Endothelial cell of umbilical vein (primary cell): ENCODE measurements at regions not wholly inside any gene's neighbourhood (a gene's known extent, or its start where the extent isn't known, plus 50 kb on each side); places are given as distances from the start of the nearest gene placed in this dataset.

Source experiments
- BruUV-seq: library from RNA; stranded (reverse); fragments of 400-500 nt; replicated peaks from 2 replicates; lab custom pipeline; 2021; lab: Mats Ljungman, UMichigan
- CTCF ChIA-PET: fragments of 300-600, 350-600 bp; sonication (Branson Sonifier 250); formaldehyde crosslinking; loops from one replicate; lab custom pipeline; 2021; ENCODE audit warnings: antibody characterized with exemption, inconsistent platforms; lab: Charles Lee
- POLR2A ChIA-PET: fragments of 300-600, 350-600 bp; sonication (Branson Sonifier 250); formaldehyde crosslinking; loops from one replicate; lab custom pipeline; 2021; ENCODE audit warnings: antibody characterized with exemption, inconsistent platforms; lab: Charles Lee
- DNase-seq: peaks from one replicate; pipeline ENCODE4 v3.0.0-alpha.2; 2011; ENCODE audit warnings: low read depth, low spot score
- FAIRE-seq: peaks from 2 replicates; lab custom pipeline; 2011; peaks lifted over from hg19 to GRCh38; lab: Jason Lieb, UNC
- H2AFZ ChIP-seq: 2 replicates; pipeline ENCODE4 v1.6.0; 2012; ENCODE audit warnings: low read depth, low read length, control low read depth, inconsistent platforms
- H3K27ac ChIP-seq: 2 replicates; pipeline ENCODE4 v1.5.1; 2011; ENCODE audit warnings: low read depth, mild to moderate bottlenecking, control low read depth, low read length, moderate library complexity; ENCODE audit not compliant: insufficient read depth
- H3K27me3 ChIP-seq, 2 experiments: 2 replicates each; pipeline versions ENCODE4 v1.6.0 to v1.6.1; 2011; ENCODE audit warnings: low read length in 2 of 2, mixed read lengths in 1 of 2; ENCODE audit not compliant: control insufficient read depth in 2 of 2, insufficient read depth in 2 of 2
- H3K36me3 ChIP-seq, 2 experiments: 2 replicates in 1 of 2; 3 replicates in 1 of 2; pipeline ENCODE4 v1.5.1; 2011; ENCODE audit warnings: low read length in 2 of 2, mild to moderate bottlenecking in 1 of 2, moderate library complexity in 1 of 2; ENCODE audit not compliant: control insufficient read depth in 2 of 2, insufficient read depth in 2 of 2; ENCODE audit errors: extremely low read depth in 1 of 2
- H3K4me1 ChIP-seq: 3 replicates; pipeline ENCODE4 v1.5.1; 2011; ENCODE audit warnings: mild to moderate bottlenecking, low read length; ENCODE audit not compliant: control insufficient read depth, insufficient read depth; ENCODE audit errors: extremely low read depth
- H3K4me2 ChIP-seq: 2 replicates; pipeline ENCODE4 v1.6.1; 2011; ENCODE audit warnings: low read length, control low read depth, mixed read lengths; ENCODE audit not compliant: insufficient read depth
- H3K4me3 ChIP-seq, 3 experiments: fragments of 200-600 bp in 1 of 3; sonication (generic), shearing (Covaris generic) in 1 of 3; replicated peaks in 1 of 3; 2 replicates each; pipeline ENCODE4 v1.5.1; 2011 to 2016; ENCODE audit warnings: control low read depth in 3 of 3, low read length in 3 of 3, mild to moderate bottlenecking in 2 of 3, inconsistent platforms in 1 of 3, low read depth in 1 of 3, moderate library complexity in 1 of 3; ENCODE audit not compliant: insufficient read depth in 1 of 3
- H3K79me2 ChIP-seq: 2 replicates; pipeline ENCODE4 v1.6.0; 2012; ENCODE audit warnings: low read length, inconsistent platforms; ENCODE audit not compliant: control insufficient read depth, insufficient read depth
- H3K9ac ChIP-seq: replicated peaks from 2 replicates; pipeline ENCODE3; 2011; ENCODE audit warnings: low read length, control low read depth; ENCODE audit not compliant: insufficient read depth; ENCODE audit errors: extremely low read depth
- H3K9me1 ChIP-seq: replicated peaks from 3 replicates; pipeline ENCODE4 v1.6.0; 2011; ENCODE audit warnings: mild to moderate bottlenecking, low read length; ENCODE audit not compliant: control insufficient read depth, insufficient read depth; ENCODE audit errors: extremely low read depth
- H3K9me3 ChIP-seq: replicated peaks from 2 replicates; pipeline ENCODE4 v1.5.1; 2012; ENCODE audit warnings: low read length, inconsistent platforms; ENCODE audit not compliant: control insufficient read depth, insufficient read depth
- H4K20me1 ChIP-seq: replicated peaks from 2 replicates; pipeline ENCODE3; 2011; ENCODE audit warnings: mild to moderate bottlenecking, low read length; ENCODE audit not compliant: control insufficient read depth, insufficient read depth; ENCODE audit errors: extremely low read depth
- EZH2 ChIP-seq: IDR thresholded peaks from 2 replicates; pipeline ENCODE4 v1.6.1; 2012; ENCODE audit warnings: borderline replicate concordance, low read depth, mild to moderate bottlenecking, moderate library complexity, low read length, inconsistent platforms; ENCODE audit not compliant: severe bottlenecking
- FOS ChIP-seq: IDR thresholded peaks from 2 replicates; pipeline ENCODE4 v1.6.1; 2011; ENCODE audit warnings: mild to moderate bottlenecking, low read length, moderate library complexity, borderline replicate concordance; ENCODE audit not compliant: insufficient read depth
- GATA2 ChIP-seq: IDR thresholded peaks from 2 replicates; pipeline ENCODE4 v1.7.0; 2011; ENCODE audit warnings: low read depth, mild to moderate bottlenecking, moderate library complexity, mixed read lengths, low read length; ENCODE audit not compliant: insufficient read length, insufficient read depth
- JUN ChIP-seq: IDR thresholded peaks from 2 replicates; pipeline ENCODE4 v1.6.1; 2011; ENCODE audit warnings: borderline replicate concordance, low read depth; ENCODE audit not compliant: insufficient read length, insufficient read depth
- MYC ChIP-seq: IDR thresholded peaks from one replicate; pipeline ENCODE4 v1.6.1; 2011; ENCODE audit warnings: mild to moderate bottlenecking, low read depth, low read length
- POLR2A ChIP-seq: IDR thresholded peaks from 2 replicates; pipeline ENCODE4 v1.6.1; 2012; ENCODE audit warnings: low read depth, mild to moderate bottlenecking, control low read depth, low read length
- POLR2AphosphoS5 ChIP-seq: IDR thresholded peaks from 2 replicates; pipeline ENCODE4 v1.6.1; 2012; ENCODE audit warnings: low read depth, mild to moderate bottlenecking, control low read depth, low read length, moderate library complexity; ENCODE audit not compliant: insufficient read depth
- dilution Hi-C: fragments of 300-500 bp; cut with MboI; formaldehyde crosslinking; loops from one replicate; pipeline ENCODE4 v1.15.0; 2019; ENCODE audit warnings: low sequenced_read_pairs; ENCODE audit not compliant: extremely low pct_ligation_motif_present
- intact Hi-C: fragments of 100-400 bp; cut with micrococcal nuclease; formaldehyde crosslinking; loops from one replicate; pipeline ENCODE4 v1.10.0; 2022
- TF ChIP-seq, protein P1 (sequence below): IDR thresholded peaks from 2 replicates; pipeline ENCODE4 v1.6.1; 2011; ENCODE audit not compliant: insufficient read depth, insufficient read length
- TF ChIP-seq, protein P2 (sequence below), 2 donors: IDR thresholded peaks; 1 replicate in 1 of 2; 2 replicates in 1 of 2; pipeline ENCODE4 v1.5.1; 2011; ENCODE audit warnings: low read length in 2 of 2, mild to moderate bottlenecking in 2 of 2, moderate library complexity in 2 of 2, control low read depth in 1 of 2, inconsistent platforms in 1 of 2, low read depth in 1 of 2; ENCODE audit not compliant: insufficient read depth in 1 of 2; ENCODE audit errors: extremely low read depth in 1 of 2

DNA sequence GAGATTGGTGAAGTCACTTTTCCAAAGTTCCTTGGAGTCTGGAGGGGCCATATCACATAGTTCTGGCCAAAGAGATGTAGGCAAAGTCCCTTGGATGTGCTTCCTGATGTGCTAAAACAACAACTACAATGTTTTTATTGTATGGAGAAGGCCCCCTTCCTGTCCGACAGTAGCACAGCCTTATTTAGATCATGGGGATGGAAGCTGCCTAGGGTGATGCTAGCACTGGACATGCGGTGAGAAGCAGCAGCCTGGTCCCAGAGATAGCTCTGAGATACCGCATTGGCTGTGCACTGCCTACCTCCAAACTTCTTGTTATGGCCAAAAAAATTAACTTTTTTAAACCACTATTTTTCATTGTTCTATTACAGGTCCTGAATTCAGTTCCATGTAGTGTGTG lies 137.6 kb downstream of the AQP9 start:
- FAIRE-seq = no peak

More for the DNA sequence above, 137.6 kb downstream of the AQP9 start:
- dilution Hi-C loops (no loop called here), intact Hi-C loops (no loop called here)
- BruUV-seq = no TSS peak
- CTCF ChIA-PET = interaction anchor here (1.2 kb wide), 1 partner anchor 681 kb away, joined by 3 read pairs; no protein-coding TSS in a partner anchor
- no peaks in the 10 kb centered on the region for H3K9me3 ChIP-seq
- H3K36me3 ChIP-seq = no peaks in the 10 kb centered on the region
- no peaks in the 10 kb centered on the region for H3K4me1 ChIP-seq
- no peak overlapping the region for H3K27ac ChIP-seq
- TF ChIP-seq MYC (no peak), FOS (no peak), POLR2AphosphoS5 (no peak), JUN (no peak), POLR2A (no peak), EZH2 (no peak), GATA2 (no peak)
- TF ChIP-seq, protein P1, sequence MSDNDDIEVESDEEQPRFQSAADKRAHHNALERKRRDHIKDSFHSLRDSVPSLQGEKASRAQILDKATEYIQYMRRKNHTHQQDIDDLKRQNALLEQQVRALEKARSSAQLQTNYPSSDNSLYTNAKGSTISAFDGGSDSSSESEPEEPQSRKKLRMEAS = no peak
- TF ChIP-seq, protein P2, sequence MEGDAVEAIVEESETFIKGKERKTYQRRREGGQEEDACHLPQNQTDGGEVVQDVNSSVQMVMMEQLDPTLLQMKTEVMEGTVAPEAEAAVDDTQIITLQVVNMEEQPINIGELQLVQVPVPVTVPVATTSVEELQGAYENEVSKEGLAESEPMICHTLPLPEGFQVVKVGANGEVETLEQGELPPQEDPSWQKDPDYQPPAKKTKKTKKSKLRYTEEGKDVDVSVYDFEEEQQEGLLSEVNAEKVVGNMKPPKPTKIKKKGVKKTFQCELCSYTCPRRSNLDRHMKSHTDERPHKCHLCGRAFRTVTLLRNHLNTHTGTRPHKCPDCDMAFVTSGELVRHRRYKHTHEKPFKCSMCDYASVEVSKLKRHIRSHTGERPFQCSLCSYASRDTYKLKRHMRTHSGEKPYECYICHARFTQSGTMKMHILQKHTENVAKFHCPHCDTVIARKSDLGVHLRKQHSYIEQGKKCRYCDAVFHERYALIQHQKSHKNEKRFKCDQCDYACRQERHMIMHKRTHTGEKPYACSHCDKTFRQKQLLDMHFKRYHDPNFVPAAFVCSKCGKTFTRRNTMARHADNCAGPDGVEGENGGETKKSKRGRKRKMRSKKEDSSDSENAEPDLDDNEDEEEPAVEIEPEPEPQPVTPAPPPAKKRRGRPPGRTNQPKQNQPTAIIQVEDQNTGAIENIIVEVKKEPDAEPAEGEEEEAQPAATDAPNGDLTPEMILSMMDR (IDR thresholded peaks at IDR 0.05; ENCODE audit: extremely low read depth in 1 of 2, insufficient read depth in 1 of 2, low read depth in 1 of 2, low read length in 2 of 2) = no peak
- no peaks in the 10 kb centered on the region for H3K9me1 ChIP-seq
- no peaks in the 10 kb centered on the region for H4K20me1 ChIP-seq
- H2AFZ ChIP-seq = no peak overlapping the region
- H3K4me2 ChIP-seq = no peak overlapping the region
- H3K79me2 ChIP-seq = no peaks in the 10 kb centered on the region
- no peak overlapping the region for H3K4me3 ChIP-seq
- no peak for DNase-seq
- POLR2A ChIA-PET = no interaction called here
- H3K27me3 ChIP-seq = peaks cover 3 to 8% of the 10 kb centered on the region in 2 experiments
- H3K9ac ChIP-seq = no peak overlapping the region
